ENCODE measurements at regions not wholly inside any gene's neighbourhood (a gene's known extent, or its start where the extent isn't known, plus 50 kb on each side); places are given as distances from the start of the nearest gene placed in this dataset. TPM values are rescaled to one million over a fixed set of nuclear protein-coding genes. Genes with fewer than 3 reads are reported as not detected.

DNA sequence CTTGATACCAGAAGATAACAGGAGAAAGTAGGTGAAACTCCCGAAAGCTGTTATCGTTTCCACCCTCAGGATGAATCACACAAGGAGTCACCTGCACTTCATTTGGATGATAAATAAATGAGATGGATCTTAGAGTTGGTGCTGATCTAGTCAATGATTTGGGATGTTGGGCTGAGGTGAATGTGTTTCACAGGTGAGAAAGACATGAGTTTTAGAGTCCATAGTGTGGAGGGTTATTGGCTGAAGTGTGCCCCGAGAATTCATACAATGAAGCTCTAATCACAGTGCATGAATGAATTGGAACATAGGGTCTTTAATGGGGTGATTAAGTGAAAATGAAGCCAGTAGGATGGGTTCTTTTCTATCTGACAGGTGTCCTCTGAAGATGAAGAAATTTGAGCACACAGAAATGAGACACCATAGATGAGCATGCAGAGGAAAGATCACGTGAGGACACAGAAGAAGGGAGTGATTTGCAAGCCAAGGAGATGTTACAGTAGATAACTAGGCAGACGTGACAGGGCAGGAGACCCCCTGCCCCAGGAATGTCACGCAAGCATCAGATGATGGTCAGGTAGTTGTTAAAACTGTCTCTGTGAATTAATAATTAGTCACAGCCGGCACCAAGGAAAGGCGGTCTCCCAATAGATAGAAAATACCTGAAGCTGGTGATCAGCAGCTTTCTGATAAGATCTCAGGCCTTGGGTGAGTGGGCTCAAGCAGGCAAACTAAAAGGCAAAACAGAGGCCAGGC lies 60.3 kb upstream of the IGLL5 start:
- intact Hi-C loops (cut with micrococcal nuclease) = no loop called here
- DNase-seq = no peak
- ATAC-seq = no peak

DNA sequence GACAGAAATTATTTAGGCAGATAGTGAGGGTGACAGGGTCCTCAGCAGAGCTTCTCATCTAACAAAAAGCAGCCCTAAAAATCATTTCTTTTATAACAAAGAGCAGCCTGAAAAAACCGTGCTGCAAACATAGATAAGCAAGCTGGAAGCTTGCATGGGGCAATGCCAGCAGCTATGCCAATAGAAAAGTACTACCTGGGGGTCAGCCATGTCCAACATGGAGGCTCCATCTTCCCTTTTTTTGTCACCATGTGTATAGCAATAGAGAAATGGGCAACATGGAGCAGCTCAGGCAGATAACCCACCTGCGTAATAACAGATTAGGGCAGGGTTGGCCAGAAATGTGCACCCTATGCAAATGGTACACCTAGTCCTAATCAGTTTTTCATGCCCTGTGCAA lies 57.4 kb upstream of the IGLL5 start:
- ATAC-seq = no peak
- DNase-seq = no peak
- intact Hi-C loops (cut with micrococcal nuclease) = no loop called here

DNA sequence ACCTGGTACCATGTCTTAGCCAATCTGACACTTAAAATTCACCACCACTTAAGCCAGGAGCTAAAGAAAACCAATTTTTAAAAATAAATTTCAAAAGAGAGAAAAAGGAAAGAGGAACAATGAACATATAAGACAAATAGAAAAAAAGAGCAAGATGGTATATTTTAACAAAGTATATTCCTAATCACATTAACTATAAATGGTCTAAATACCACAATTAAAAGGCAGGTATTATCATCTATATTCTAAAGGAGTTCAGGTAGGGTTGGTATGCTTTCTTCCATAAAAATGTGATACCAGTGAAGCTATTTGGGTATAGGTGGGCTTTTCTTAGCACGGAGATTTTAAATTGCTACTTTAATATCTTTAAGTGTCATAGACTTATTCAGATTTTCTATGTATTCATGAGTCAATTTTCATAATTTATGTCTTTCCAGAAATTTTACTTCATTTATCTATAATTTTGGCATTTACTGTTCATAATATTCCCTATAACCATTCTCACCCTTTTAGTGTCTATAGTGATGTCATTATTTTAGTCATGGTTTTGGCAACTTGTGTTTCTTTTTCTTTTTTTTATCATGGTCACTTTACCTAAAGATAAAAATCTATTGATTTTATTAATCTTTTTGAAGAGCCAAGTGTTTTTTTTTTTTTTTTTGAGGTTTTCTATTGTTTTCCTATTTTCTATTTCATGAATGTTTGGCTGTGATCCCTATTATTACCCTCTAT lies 56.5 kb upstream of the IGLL5 start:
- ATAC-seq (no peak), DNase-seq (no peak)
- intact Hi-C loops (cut with micrococcal nuclease) = no loop called here

DNA sequence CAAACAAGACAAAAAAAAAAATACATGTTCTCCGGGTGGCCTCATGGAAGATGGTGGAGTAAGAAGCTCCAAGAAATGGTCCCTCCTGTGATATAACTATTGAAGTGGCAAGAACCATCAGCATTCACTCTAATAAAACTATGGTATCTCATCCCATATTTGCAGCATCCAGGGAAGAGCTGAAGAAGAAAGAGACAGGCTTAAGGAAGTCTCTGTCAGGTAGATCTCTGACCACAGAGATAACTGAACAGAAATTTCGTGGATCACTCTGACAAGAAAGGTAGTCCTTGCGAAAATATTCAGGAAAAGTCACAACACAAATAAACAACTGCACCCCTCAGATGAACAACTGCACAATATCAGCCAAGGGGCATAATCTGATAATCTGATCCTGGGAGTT lies 54.6 kb upstream of the IGLL5 start:
- intact Hi-C loops (cut with micrococcal nuclease) = no loop called here
- ATAC-seq (no peak), DNase-seq (no peak)

DNA sequence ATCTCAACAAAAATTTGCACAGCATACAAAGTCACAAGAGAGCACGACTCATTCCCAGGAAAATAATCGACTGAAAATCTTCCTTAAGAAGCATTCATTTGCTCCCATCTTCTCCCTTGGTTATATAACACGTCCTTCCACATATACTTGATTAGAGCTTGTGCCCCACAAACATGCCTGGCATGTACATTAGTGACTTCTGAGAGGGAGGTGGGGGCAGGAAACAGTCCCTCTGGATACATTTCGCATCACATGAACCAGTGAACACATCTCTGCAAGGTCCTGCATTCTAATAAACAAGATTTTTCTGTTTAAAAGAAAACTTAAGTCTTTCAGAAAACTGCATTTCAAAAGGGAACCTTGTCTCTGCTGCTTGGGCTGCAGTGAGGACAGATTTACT lies 54.1 kb upstream of the IGLL5 start:
- DNase-seq = no peak
- no peak for ATAC-seq
- intact Hi-C loops (cut with micrococcal nuclease) = no loop called here

DNA sequence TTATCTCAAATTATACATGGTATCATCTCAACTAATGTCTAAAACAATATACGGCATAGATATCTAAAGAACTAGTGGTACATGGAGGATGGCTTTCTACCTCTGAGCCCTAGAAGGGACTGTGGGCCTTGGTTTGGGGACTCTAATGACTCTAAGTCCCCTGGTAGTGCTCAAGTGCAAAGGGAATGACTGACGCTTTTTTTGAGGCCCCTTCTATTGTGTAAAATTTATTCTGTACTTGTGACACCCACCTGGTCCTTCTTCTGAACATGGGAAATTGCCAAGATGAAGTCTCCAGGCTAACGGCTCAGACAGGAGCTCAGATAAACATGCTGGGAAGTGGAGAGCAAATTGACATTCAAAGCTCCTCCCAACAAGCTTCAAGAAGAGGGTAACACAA lies 53.4 kb upstream of the IGLL5 start:
- intact Hi-C loops (cut with micrococcal nuclease) = no loop called here
- ATAC-seq = no peak
- no peak for DNase-seq

DNA sequence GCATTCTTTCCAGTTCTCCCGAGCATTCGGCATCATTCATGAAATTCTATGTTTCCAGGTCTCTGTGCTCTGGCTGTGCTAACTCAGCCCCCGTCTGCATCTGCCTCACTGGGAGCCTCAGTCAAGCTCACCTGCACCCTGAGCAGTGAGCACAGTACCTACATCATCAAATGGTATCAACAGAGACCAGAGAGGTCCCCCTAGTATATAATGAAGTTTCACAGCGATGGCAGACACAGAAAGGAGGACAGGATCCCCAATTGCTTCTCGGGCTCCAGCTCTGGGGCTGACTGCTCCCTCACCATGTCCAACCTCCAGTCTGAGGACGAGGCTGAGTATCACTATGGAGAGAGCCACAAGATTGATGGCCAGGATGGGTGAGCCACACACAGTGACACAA lies 52.8 kb upstream of the IGLL5 start:
- intact Hi-C loops (cut with micrococcal nuclease) = no loop called here
- no peak for DNase-seq
- no peak for ATAC-seq

DNA sequence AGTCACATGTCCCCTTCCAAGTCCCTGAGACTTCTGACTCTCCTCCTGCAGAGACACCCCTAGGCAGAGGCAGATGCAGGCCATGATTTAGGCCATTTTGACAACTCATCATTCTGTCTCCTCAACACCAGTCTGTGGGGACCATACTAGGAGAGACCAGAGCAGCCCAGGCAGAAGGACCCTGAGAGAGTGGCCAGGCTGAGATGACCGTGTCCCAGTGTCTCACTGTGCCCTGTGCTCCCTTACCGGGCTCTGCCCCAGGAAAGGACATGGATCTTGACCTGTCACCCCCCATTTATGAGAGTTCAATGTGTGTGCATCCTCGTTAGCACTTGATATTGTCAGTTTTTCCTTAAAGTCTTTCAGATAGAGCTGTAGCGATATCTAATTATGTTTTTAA lies 52.4 kb upstream of the IGLL5 start:
- intact Hi-C loops (cut with micrococcal nuclease) = no loop called here
- ATAC-seq (no peak), DNase-seq (no peak)

DNA sequence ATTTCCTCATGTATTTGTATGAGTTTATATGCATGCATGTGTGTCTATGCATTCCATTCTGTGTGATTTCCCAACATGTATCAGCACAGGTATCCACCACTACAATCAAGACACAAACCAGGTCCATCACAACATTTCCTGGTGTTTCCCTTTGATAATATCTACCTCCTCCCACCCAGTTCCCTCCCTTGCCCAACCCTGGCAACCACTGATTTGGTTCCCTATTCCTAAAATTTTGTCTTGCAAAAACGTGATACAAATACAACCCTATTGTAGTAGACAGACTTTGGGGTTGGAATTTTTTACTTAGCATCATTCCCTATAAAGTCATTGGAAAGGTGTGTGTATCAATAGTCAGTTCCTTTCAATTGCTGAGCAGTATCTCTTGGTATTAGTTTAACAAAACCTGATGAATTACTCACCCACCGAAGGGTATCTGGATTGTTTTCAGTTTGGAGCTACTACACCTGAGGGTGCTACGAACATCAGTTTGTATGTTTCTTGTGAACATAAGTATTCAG lies 51.8 kb upstream of the IGLL5 start:
- DNase-seq = no peak
- intact Hi-C loops (cut with micrococcal nuclease) = no loop called here
- no peak for ATAC-seq

DNA sequence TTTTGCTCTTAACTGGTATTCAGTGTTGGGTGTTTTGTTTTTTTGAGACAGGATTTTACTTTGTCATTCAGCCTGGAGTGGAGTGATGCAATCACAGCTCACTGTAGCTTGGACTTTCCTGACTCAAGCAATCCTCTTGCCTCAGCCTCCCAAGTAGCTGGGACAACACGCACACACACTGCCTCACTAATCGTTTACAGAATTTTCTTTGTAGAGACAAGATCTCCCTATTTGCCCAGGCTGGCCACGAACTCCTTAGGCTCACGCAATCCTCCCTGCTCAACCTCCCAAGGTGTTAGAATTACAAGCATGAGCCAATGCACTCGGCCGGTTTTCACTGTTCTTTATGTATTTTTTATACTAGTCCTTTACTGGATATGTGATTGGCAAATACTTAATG lies 51.0 kb upstream of the IGLL5 start:
- intact Hi-C loops (cut with micrococcal nuclease) = no loop called here
- ATAC-seq (no peak), DNase-seq (no peak)

Small RNAs in the stretch of these regions (microRNA-seq; reads per million reads assigned to microRNA genes)
- gene MIR650 (ENCODE audit: borderline number of aligned reads) = not detected
